SK-N-SH treated with all-trans-retinoic acid at 6 μM for 48 hours (cell line): ENCODE measurements at regions not wholly inside any gene's neighbourhood (a gene's known extent, or its start where the extent isn't known, plus 50 kb on each side); places are given as distances from the start of the nearest gene placed in this dataset.

Source experiments
- ATAC-seq: fragments of 200-7000 bp; cut with Tn5 transposase; 3 replicates; pipeline ENCODE4 v1.9.1; 2020; ENCODE audit warnings: mild to moderate bottlenecking, moderate library complexity
- ARNTL ChIP-seq: fragments of 450-650 bp; formaldehyde crosslinking; IDR thresholded peaks from 2 replicates; pipeline ENCODE4 v1.5.0; 2020; ENCODE audit warnings: low read depth, mild to moderate bottlenecking, moderate library complexity, borderline replicate concordance
- BACH2 ChIP-seq: fragments of 250-450 bp; sonication (Bioruptor Pico); IDR thresholded peaks from 2 replicates; pipeline ENCODE4 v1.9.0; 2021; ENCODE audit warnings: mild to moderate bottlenecking, borderline replicate concordance
- CSDC2 ChIP-seq: fragments of 250-450 bp; sonication (Bioruptor Pico); IDR thresholded peaks from 2 replicates; pipeline ENCODE4 v1.5.0; 2020; ENCODE audit warnings: mild to moderate bottlenecking, moderate library complexity
- ESRRG ChIP-seq: fragments of 250-450 bp; sonication (Bioruptor Pico); IDR thresholded peaks from 2 replicates; pipeline ENCODE4 v1.6.1; 2021; ENCODE audit warnings: mild to moderate bottlenecking
- GLIS3 ChIP-seq: fragments of 250-450 bp; sonication (Bioruptor Pico); IDR thresholded peaks from 2 replicates; pipeline ENCODE4 v1.5.0; 2020; ENCODE audit warnings: mild to moderate bottlenecking, moderate library complexity
- ISL1 ChIP-seq: fragments of 250-450 bp; sonication (Bioruptor Pico); IDR thresholded peaks from 2 replicates; pipeline ENCODE4 v2.1.2; 2022; ENCODE audit warnings: mild to moderate bottlenecking, moderate library complexity
- OSR1 ChIP-seq: fragments of 250-450 bp; sonication (Bioruptor Pico); IDR thresholded peaks from 2 replicates; pipeline ENCODE4 v1.8.0; 2022; ENCODE audit warnings: moderate library complexity, mild to moderate bottlenecking, inconsistent platforms
- PPARA ChIP-seq: fragments of 250-450 bp; sonication (Bioruptor Pico); IDR thresholded peaks from 2 replicates; pipeline ENCODE4 v1.5.0; 2020; ENCODE audit warnings: mild to moderate bottlenecking, borderline replicate concordance
- RARB ChIP-seq: fragments of 250-450 bp; sonication (Bioruptor Pico); IDR thresholded peaks from 2 replicates; pipeline ENCODE4 v1.8.0; 2021; ENCODE audit warnings: mild to moderate bottlenecking, moderate library complexity
- SNAI2 ChIP-seq: fragments of 250-450 bp; sonication (Bioruptor Pico); IDR thresholded peaks from 2 replicates; pipeline ENCODE4 v1.5.0; 2020; ENCODE audit warnings: mild to moderate bottlenecking, moderate library complexity
- TCF4 ChIP-seq: fragments of 250-450 bp; sonication (Bioruptor Pico); IDR thresholded peaks from 2 replicates; pipeline ENCODE4 v1.8.0; 2021; ENCODE audit warnings: mild to moderate bottlenecking, moderate library complexity, borderline replicate concordance
- TOX ChIP-seq: fragments of 250-450 bp; sonication (Bioruptor Pico); IDR thresholded peaks from 2 replicates; pipeline ENCODE4 v1.8.0; 2021; ENCODE audit warnings: mild to moderate bottlenecking, moderate library complexity, borderline replicate concordance
- ZC3H10 ChIP-seq: fragments of 250-450 bp; sonication (Bioruptor Pico); IDR thresholded peaks from 2 replicates; pipeline ENCODE4 v1.5.1; 2021; ENCODE audit warnings: mild to moderate bottlenecking, moderate library complexity
- ZFP3 ChIP-seq: fragments of 250-450 bp; sonication (Bioruptor Pico); IDR thresholded peaks from 2 replicates; pipeline ENCODE4 v1.5.0; 2020; ENCODE audit warnings: mild to moderate bottlenecking, moderate library complexity
- ZFP30 ChIP-seq: fragments of 450-650 bp; formaldehyde crosslinking; IDR thresholded peaks from 2 replicates; pipeline ENCODE4 v1.5.0; 2022; ENCODE audit warnings: mild to moderate bottlenecking, moderate library complexity
- ZNF565 ChIP-seq: fragments of 450-650 bp; formaldehyde crosslinking; conservative IDR thresholded peaks from 2 replicates; pipeline ENCODE4 v1.5.0; 2020; ENCODE audit warnings: low read depth, mild to moderate bottlenecking, moderate library complexity
- ZNF70 ChIP-seq: fragments of 450-650 bp; formaldehyde crosslinking; IDR thresholded peaks from 2 replicates; pipeline ENCODE4 v1.5.0; 2020; ENCODE audit warnings: mild to moderate bottlenecking, moderate library complexity
- ZNF8 ChIP-seq: fragments of 450-650 bp; formaldehyde crosslinking; IDR thresholded peaks from 2 replicates; pipeline ENCODE4 v1.5.0; 2020; ENCODE audit warnings: mild to moderate bottlenecking, moderate library complexity
- TF ChIP-seq, protein P1 (sequence below): fragments of 250-450 bp; sonication (Bioruptor Pico); IDR thresholded peaks from 2 replicates; pipeline ENCODE4 v1.5.1; 2020; ENCODE audit warnings: low read depth, mild to moderate bottlenecking, moderate library complexity
- TF ChIP-seq, protein P2 (sequence below): fragments of 250-450 bp; sonication (Bioruptor Pico); IDR thresholded peaks from 2 replicates; pipeline ENCODE4 v1.8.0; 2020; ENCODE audit warnings: mild to moderate bottlenecking, moderate library complexity, borderline replicate concordance
- TF ChIP-seq, protein P3 (sequence below): fragments of 250-450 bp; sonication (Bioruptor Pico); IDR thresholded peaks from 2 replicates; pipeline ENCODE4 v1.5.1; 2021; ENCODE audit warnings: mild to moderate bottlenecking, moderate library complexity
- TF ChIP-seq, protein P4 (sequence below): fragments of 250-450 bp; sonication (Bioruptor Pico); IDR thresholded peaks from 2 replicates; pipeline ENCODE4 v1.5.0; 2020; ENCODE audit warnings: mild to moderate bottlenecking, moderate library complexity
- TF ChIP-seq, protein P5 (sequence below): fragments of 250-450 bp; sonication (Bioruptor Pico); IDR thresholded peaks from 2 replicates; pipeline ENCODE4 v1.8.0; 2021; ENCODE audit warnings: low read depth, mild to moderate bottlenecking, moderate library complexity, borderline replicate concordance

DNA sequence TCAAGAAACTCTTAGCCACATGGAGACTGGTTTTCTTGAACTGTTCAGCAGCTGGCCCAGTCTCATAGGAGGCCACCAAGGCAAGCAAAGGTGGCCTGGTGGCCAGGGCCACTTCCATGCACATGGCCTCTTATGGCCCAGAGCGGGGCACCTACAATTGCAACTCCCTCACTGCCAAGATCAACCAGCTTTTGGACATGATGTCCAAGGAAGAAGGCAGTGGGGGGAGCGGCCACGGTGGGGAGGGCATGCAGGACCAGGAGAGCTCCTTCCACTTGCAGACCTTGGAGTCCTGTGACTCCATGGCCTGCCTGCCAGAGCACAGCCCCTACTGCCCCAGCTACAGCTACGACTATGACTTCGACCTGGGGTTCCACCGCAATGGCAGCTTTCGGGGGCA lies 398.9 kb upstream of the PTPRD start:
- ATAC-seq: no peak
- no peak for TF ChIP-seq SNAI2 (CRISPR knock-in tag)
- TF ChIP-seq TCF4 (CRISPR knock-in tag): no peak
- no peak for TF ChIP-seq CSDC2
- TF ChIP-seq, protein P1, sequence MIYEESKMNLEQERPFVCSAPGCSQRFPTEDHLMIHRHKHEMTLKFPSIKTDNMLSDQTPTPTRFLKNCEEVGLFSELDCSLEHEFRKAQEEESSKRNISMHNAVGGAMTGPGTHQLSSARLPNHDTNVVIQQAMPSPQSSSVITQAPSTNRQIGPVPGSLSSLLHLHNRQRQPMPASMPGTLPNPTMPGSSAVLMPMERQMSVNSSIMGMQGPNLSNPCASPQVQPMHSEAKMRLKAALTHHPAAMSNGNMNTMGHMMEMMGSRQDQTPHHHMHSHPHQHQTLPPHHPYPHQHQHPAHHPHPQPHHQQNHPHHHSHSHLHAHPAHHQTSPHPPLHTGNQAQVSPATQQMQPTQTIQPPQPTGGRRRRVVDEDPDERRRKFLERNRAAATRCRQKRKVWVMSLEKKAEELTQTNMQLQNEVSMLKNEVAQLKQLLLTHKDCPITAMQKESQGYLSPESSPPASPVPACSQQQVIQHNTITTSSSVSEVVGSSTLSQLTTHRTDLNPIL (CRISPR knock-in tag): no peak
- TF ChIP-seq, protein P2, sequence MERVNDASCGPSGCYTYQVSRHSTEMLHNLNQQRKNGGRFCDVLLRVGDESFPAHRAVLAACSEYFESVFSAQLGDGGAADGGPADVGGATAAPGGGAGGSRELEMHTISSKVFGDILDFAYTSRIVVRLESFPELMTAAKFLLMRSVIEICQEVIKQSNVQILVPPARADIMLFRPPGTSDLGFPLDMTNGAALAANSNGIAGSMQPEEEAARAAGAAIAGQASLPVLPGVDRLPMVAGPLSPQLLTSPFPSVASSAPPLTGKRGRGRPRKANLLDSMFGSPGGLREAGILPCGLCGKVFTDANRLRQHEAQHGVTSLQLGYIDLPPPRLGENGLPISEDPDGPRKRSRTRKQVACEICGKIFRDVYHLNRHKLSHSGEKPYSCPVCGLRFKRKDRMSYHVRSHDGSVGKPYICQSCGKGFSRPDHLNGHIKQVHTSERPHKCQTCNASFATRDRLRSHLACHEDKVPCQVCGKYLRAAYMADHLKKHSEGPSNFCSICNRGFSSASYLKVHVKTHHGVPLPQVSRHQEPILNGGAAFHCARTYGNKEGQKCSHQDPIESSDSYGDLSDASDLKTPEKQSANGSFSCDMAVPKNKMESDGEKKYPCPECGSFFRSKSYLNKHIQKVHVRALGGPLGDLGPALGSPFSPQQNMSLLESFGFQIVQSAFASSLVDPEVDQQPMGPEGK: no peak
- TF ChIP-seq ARNTL (CRISPR knock-in tag): no peak
- no peak for TF ChIP-seq PPARA (CRISPR knock-in tag)
- no peak for TF ChIP-seq OSR1 (CRISPR knock-in tag)
- TF ChIP-seq ZNF8 (CRISPR knock-in tag): no peak
- TF ChIP-seq TOX (CRISPR knock-in tag): no peak
- TF ChIP-seq, protein P3, sequence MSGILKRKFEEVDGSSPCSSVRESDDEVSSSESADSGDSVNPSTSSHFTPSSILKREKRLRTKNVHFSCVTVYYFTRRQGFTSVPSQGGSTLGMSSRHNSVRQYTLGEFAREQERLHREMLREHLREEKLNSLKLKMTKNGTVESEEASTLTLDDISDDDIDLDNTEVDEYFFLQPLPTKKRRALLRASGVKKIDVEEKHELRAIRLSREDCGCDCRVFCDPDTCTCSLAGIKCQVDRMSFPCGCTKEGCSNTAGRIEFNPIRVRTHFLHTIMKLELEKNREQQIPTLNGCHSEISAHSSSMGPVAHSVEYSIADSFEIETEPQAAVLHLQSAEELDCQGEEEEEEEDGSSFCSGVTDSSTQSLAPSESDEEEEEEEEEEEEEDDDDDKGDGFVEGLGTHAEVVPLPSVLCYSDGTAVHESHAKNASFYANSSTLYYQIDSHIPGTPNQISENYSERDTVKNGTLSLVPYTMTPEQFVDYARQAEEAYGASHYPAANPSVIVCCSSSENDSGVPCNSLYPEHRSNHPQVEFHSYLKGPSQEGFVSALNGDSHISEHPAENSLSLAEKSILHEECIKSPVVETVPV (CRISPR knock-in tag): no peak
- TF ChIP-seq ISL1 (CRISPR knock-in tag): no peak
- no peak for TF ChIP-seq RARB (CRISPR knock-in tag)
- no peak for TF ChIP-seq ZC3H10 (CRISPR knock-in tag)
- no peak for TF ChIP-seq ESRRG
- no peak for TF ChIP-seq ZFP3 (CRISPR knock-in tag)
- no peak for TF ChIP-seq ZNF565 (CRISPR knock-in tag)
- TF ChIP-seq ZFP30 (CRISPR knock-in tag): no peak
- TF ChIP-seq, protein P4, sequence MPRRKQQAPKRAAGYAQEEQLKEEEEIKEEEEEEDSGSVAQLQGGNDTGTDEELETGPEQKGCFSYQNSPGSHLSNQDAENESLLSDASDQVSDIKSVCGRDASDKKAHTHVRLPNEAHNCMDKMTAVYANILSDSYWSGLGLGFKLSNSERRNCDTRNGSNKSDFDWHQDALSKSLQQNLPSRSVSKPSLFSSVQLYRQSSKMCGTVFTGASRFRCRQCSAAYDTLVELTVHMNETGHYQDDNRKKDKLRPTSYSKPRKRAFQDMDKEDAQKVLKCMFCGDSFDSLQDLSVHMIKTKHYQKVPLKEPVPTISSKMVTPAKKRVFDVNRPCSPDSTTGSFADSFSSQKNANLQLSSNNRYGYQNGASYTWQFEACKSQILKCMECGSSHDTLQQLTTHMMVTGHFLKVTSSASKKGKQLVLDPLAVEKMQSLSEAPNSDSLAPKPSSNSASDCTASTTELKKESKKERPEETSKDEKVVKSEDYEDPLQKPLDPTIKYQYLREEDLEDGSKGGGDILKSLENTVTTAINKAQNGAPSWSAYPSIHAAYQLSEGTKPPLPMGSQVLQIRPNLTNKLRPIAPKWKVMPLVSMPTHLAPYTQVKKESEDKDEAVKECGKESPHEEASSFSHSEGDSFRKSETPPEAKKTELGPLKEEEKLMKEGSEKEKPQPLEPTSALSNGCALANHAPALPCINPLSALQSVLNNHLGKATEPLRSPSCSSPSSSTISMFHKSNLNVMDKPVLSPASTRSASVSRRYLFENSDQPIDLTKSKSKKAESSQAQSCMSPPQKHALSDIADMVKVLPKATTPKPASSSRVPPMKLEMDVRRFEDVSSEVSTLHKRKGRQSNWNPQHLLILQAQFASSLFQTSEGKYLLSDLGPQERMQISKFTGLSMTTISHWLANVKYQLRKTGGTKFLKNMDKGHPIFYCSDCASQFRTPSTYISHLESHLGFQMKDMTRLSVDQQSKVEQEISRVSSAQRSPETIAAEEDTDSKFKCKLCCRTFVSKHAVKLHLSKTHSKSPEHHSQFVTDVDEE: no peak

GRCh38 chr9:11016081-11016480 lies 403.3 kb upstream of the PTPRD start:
- no peak for ATAC-seq
- no peak for TF ChIP-seq ZNF70 (CRISPR knock-in tag)
- no peak for TF ChIP-seq CSDC2
- no peak for TF ChIP-seq OSR1 (CRISPR knock-in tag)
- TF ChIP-seq ESRRG: no peak
- no peak for TF ChIP-seq ISL1 (CRISPR knock-in tag)
- TF ChIP-seq BACH2 (CRISPR knock-in tag): no peak
- TF ChIP-seq SNAI2 (CRISPR knock-in tag): no peak
- TF ChIP-seq TOX (CRISPR knock-in tag): no peak
- TF ChIP-seq RARB (CRISPR knock-in tag): no peak
- TF ChIP-seq ZNF565 (CRISPR knock-in tag): no peak
- TF ChIP-seq TCF4 (CRISPR knock-in tag): no peak
- no peak for TF ChIP-seq ZC3H10 (CRISPR knock-in tag)

DNA sequence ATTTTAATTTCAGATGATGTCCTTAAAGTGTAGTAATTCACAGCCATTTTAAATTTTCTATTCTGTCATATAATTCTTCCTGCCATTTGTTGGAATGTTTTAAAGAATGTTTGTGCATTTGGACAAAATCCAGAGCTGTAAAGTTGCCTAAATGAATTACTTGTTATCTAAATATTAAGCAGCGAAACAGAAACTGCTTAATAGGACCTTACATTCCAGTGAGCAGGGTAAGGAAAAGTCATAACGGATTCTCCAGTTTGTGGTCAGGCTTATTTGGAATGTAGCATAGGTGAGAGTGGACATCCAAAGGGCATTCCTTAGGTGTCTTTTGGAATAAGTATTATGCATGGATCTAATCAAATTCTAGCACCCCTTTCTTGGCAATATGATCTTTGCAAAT lies 410.4 kb upstream of the PTPRD start:
- TF ChIP-seq TCF4 (CRISPR knock-in tag) (no peak), TOX (CRISPR knock-in tag) (0 out of 2 replicates have a peak, but pooled peaks have one; percentile 26), ZNF8 (CRISPR knock-in tag) (no peak)
- ATAC-seq: peak; percentile 73

- ATAC-seq: no peak
- TF ChIP-seq PPARA (CRISPR knock-in tag) (no peak), ZFP3 (CRISPR knock-in tag) (no peak), BACH2 (CRISPR knock-in tag) (no peak), ZNF8 (CRISPR knock-in tag) (no peak), ZC3H10 (CRISPR knock-in tag) (no peak), ZNF70 (CRISPR knock-in tag) (no peak), ISL1 (CRISPR knock-in tag) (no peak), GLIS3 (CRISPR knock-in tag) (no peak)
- TF ChIP-seq, protein P5, sequence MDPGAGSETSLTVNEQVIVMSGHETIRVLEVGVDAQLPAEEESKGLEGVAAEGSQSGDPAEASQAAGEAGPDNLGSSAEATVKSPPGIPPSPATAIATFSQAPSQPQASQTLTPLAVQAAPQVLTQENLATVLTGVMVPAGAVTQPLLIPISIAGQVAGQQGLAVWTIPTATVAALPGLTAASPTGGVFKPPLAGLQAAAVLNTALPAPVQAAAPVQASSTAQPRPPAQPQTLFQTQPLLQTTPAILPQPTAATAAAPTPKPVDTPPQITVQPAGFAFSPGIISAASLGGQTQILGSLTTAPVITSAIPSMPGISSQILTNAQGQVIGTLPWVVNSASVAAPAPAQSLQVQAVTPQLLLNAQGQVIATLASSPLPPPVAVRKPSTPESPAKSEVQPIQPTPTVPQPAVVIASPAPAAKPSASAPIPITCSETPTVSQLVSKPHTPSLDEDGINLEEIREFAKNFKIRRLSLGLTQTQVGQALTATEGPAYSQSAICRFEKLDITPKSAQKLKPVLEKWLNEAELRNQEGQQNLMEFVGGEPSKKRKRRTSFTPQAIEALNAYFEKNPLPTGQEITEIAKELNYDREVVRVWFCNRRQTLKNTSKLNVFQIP (CRISPR knock-in tag): no peak
- TF ChIP-seq, protein P4: no peak
Measured at GRCh38 chr9:11025775-11026174, 413.0 kb upstream of the PTPRD start.
